HG03558 (cell line): ENCODE measurements at regions not wholly inside any gene's neighbourhood (a gene's known extent, or its start where the extent isn't known, plus 50 kb on each side); places are given as distances from the start of the nearest gene placed in this dataset.
"Not testable (repeated sequence)": the region's sequence is repeated elsewhere in the genome, so short reads cannot be mapped to it uniquely, and the experiment has no call there.

Experiments used
- ATAC-seq: cut with Tn5 transposase; IDR thresholded peaks from one replicate; pipeline ENCODE4 v1.9.1; 2021; ENCODE audit warnings: moderate number of reproducible peaks; ENCODE audit not compliant: unreplicated experiment; ENCODE audit errors: extremely low read depth

- ATAC-seq: no peak
These were observed 276.4 kb downstream of the UTRN start for GRCh38 chr6:144561455-144562043.

GRCh38 chr6:144564202-144564601 lies 279.1 kb downstream of the UTRN start:
- ATAC-seq: no peak

DNA sequence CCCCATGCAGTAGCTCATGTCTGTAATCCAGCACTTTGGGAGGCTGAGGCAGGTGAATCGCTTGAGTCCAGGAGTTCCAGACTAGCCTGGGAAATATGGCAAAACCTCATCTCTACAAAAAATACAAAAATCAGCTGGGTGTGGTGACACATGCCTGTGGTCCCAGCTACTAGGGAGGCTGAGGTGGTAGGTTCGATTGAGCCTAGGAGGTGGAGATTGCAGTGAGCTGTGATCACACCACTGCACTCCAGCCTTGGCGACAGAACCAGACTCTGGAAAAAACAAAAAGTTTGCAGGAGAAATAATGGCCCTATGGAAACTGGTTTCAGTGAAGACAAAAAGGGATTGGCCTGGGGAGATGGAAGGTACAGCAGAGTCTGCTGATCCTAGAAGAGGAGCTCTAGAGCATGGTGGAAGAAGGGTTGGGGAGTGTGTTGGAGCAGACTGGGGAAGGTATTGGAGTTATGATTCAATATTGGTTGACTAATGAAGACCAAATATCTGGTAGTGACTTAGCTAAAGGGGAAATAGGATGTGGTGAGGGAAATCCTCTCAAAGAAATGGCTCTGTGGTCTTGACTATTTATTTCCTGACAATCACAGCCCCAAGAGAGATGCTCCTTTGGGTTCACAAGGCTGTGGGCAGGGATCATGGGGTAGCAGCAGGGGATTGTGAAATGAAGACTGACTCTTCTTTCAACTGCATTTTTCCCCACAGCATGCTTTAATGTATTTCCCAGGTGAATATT lies 281.9 kb downstream of the UTRN start:
- no peak for ATAC-seq

GRCh38 chr6:144568241-144568640 lies 283.1 kb downstream of the UTRN start:
- no peak for ATAC-seq

GRCh38 chr6:144572541-144572940 lies 287.4 kb downstream of the UTRN start:
- ATAC-seq: not testable (repeated sequence)

GRCh38 chr6:144574796-144575195 lies 289.7 kb downstream of the UTRN start:
- ATAC-seq: no peak

- ATAC-seq: no peak
These were observed 290.2 kb downstream of the UTRN start for GRCh38 chr6:144575327-144575726.

DNA sequence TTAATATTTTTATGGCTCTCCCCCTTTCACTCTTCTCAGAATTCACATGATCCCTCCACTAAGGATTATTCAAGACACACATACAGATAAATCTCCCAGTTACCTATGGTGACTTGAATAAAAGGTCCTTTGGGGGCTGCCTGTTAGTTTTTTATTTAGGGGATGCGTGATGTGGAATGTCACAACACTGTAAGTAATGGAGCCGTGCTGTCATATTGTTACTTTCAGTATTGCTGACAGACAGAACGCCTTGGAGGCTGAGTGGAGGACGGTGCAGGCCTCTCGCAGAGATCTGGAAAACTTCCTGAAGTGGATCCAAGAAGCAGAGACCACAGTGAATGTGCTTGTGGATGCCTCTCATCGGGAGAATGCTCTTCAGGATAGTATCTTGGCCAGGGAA lies 291.7 kb downstream of the UTRN start:
- ATAC-seq: no peak

- no peak for ATAC-seq
These were observed 293.5 kb downstream of the UTRN start for GRCh38 chr6:144578385-144579350.

DNA sequence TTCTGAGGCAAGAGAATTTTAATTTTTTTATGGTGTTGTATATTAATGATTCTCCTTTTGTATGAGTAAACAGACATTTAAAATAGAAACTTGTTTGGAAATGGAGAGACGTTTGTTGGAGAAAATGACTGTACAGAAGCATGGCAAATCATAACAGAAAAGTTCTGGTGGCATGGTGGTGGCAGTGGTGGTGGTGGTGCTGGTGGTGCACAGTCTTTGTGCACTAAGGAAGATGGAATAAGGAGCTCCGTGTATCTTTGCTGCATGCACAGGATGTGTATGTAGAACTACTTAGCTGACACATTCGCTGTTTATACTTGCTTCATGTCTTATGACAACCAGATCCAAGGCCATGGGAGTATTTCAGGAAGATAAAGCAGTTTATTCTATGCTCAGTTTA lies 294.9 kb downstream of the UTRN start:
- ATAC-seq: no peak

- no peak for ATAC-seq
These were observed 295.6 kb downstream of the UTRN start for GRCh38 chr6:144580771-144581170.

DNA sequence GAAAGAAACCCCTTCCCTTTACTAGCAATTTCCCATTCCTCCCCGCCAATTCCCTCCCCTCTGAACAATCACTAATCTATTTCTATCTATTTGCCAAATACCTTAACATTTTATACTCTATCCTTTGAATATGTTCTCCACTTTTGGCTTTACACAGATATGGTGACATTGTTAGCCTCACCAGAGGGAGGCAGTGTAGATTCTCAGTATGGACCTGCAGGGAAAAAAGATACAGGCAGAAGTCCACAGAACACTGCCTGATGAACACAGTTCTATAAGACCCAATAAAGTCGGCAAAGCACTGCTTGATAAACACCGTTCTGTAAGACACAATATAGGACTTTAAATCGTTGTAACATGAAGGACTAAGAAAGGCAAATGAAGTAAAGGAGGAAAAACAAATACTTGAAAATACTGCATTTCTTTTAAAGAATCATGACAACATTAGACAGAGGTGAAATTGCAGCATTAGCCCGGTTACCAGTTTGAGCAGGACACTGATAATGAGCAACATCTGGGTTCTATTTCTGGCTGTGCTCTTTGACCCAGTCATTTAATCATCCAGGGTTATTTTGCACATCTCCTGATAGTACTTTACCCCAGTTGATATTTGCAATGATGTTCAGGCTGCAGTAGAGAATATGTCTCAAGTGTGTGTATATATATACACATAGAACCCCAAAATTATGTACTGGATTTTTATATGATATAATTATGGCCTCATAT lies 296.8 kb downstream of the UTRN start:
- no peak for ATAC-seq

DNA sequence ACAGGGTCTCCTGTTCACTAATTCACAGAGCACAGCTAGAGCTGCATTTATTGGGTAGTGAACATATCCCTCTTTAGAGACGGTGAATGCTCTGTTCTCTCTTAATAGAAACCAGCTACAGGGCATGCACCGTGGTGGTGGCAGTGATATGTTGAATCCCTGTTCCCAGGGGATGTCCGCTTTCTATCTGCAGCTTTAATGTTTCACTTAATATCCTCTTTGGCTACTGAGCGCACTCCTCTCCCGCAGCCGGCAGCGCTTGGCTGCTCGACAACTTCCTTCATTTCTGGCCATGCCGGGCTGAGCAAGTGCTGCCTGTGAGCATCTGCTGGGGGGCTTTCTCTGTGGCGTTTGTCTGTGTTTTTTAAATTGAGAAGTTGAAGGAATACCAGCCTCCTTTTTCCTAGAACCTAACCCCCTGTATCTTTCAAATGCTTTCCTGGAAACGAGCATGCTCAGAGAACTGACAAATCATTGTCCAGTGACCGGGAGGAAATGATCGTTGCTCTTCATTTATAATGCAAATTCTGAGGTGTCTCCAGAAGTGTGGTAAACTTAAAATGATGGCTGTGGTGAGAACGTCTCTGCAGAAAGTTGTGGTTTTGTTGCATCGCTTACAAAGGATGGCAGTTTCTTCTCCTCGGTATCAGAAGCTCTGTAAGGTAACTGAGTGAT lies 297.9 kb downstream of the UTRN start:
- ATAC-seq: peak; percentile 95

GRCh38 chr6:144583614-144583954 lies 298.4 kb downstream of the UTRN start:
- ATAC-seq: peak; percentile 4

DNA sequence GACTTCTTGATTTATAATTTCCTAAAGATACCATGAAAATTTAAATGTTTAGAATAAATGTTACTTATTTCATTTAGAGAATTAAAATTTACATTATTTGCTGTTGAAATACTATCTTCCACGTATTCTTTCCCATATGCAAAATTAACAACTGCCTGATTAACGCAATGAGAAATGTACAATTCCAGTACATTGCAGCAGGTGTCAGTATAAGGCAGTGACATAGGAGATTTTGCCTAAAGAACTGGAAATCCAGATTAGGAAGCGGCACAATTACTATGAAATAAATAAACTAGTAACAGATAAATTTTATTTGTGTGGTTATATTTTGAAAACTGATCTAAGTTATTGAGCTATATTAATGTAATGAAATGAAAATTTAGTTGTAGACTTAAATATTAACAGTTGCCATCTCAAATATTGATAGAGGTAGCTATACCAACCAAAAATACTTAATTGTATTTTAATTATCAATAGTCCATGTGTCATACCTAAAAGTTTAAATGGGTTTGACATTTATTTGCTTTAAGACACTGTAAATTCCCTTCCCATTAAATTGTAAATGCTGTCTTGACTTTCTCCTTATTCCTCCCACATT lies 300.2 kb downstream of the UTRN start:
- ATAC-seq: no peak

- no peak for ATAC-seq
These were observed 301.9 kb downstream of the UTRN start for GRCh38 chr6:144586986-144587385.

DNA sequence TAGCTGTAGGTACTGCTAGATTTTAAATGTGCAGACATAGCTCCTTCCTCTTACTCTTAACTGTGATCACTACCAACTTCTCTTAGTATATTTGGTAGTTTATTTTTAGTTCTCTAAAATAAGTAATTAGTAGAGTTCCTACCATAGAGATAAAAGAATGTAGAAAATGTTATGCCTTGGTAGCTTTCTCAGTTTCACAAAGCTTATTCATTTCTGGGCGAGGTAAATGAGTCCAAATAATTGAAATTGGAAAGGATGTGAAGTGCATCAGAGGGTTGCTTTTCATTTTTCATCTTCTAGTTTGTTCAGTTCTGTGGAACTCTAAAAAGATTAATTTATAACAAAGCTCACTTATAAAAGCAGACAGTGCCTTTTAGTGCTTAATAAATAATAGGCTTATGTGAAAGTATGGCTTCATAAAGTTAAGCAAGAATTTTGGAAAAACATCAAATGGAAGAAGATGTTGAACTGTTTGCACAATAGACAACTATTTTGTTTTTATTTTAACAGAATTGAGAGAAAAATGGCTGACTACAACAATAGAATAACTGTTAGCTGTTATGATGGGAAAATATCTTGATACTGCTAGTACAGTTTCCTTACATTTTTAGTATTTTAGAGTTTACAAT lies 303.7 kb downstream of the UTRN start:
- ATAC-seq: no peak

- no peak for ATAC-seq
These were observed 305.4 kb downstream of the UTRN start for GRCh38 chr6:144590532-144590931.

DNA sequence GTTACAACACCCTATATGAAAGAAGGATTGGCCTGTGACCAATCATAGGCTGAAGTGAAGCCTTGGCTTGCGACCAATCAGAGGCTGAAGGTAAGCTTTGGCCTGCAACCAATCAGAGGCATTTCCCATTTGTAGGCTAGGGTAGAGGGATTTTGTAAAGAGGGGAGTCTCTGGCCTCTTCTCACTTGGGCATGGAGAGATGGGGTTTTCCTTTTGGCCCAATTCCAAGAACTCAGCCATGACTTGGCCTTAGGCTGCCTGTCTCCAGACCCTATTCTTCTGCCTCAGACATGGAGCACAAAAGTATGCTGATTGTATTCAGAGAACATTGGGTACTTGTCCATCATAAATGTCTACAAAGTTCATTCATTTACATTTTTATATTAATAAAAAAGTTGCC lies 308.3 kb downstream of the UTRN start:
- no peak for ATAC-seq
